Muscle layer of duodenum (tissue), 2 donors: ENCODE measurements at regions not wholly inside any gene's neighbourhood (a gene's known extent, or its start where the extent isn't known, plus 50 kb on each side); places are given as distances from the start of the nearest gene placed in this dataset.
"Not testable (repeated sequence)": the region's sequence is repeated elsewhere in the genome, so short reads cannot be mapped to it uniquely, and the experiment has no call there.

Source experiments
- H3K27ac ChIP-seq: one replicate; pipeline ENCODE4 v1.7.0; 2013; ENCODE audit warnings: mild to moderate bottlenecking, low read length
- H3K27me3 ChIP-seq: one replicate; pipeline ENCODE4 v1.7.0; 2013; ENCODE audit warnings: low read depth, mild to moderate bottlenecking, control low read depth, low read length
- H3K36me3 ChIP-seq, 2 donors: one replicate each; pipeline ENCODE4 v1.7.0; 2013; ENCODE audit warnings: low read length in 2 of 2, control low read depth in 1 of 2, mild to moderate bottlenecking in 1 of 2; ENCODE audit not compliant: insufficient read depth in 2 of 2, control insufficient read depth in 1 of 2
- H3K4me1 ChIP-seq, 2 donors: one replicate each; pipeline ENCODE4 v1.7.0; 2013; ENCODE audit warnings: low read length in 2 of 2, mild to moderate bottlenecking in 2 of 2, control low read depth in 1 of 2, moderate library complexity in 1 of 2; ENCODE audit not compliant: insufficient read depth in 2 of 2, control insufficient read depth in 1 of 2
- H3K4me3 ChIP-seq, 2 donors: one replicate each; pipeline ENCODE4 v1.7.0; 2013; ENCODE audit warnings: low read length in 2 of 2, low read depth in 1 of 2, mild to moderate bottlenecking in 1 of 2
- H3K9me3 ChIP-seq, 2 donors: one replicate each; pipeline ENCODE4 v1.7.0; 2013; ENCODE audit warnings: low read length in 2 of 2, control low read depth in 1 of 2, mild to moderate bottlenecking in 1 of 2; ENCODE audit not compliant: control insufficient read depth in 1 of 2
- donor health status: healthy.

- Histone ChIP-seq H3K4me1 (no peaks in the 10 kb centered on the region), H3K9me3 (no peaks in the 10 kb centered on the region), H3K27me3 (no peaks in the 10 kb centered on the region), H3K27ac (no peak overlapping the region), H3K4me3 (no peak overlapping the region), H3K36me3 (no peaks in the 10 kb centered on the region)
Observed at GRCh38 chr1:187063271-187063670, 234.5 kb downstream of the PLA2G4A start.

- no peaks in the 10 kb centered on the region for H3K27me3 ChIP-seq
- no peaks in the 10 kb centered on the region for H3K36me3 ChIP-seq
- no peak overlapping the region for H3K4me3 ChIP-seq
- no peak overlapping the region for H3K27ac ChIP-seq
- no peaks in the 10 kb centered on the region for H3K4me1 ChIP-seq
- H3K9me3 ChIP-seq = no peaks in the 10 kb centered on the region
Observed at GRCh38 chr1:187067160-187067559, 238.4 kb downstream of the PLA2G4A start.

- Histone ChIP-seq H3K9me3 (peaks cover 0 to 4% of the 10 kb centered on the region in 2 donors), H3K27ac (no peak overlapping the region), H3K4me3 (no peak overlapping the region), H3K36me3 (no peaks in the 10 kb centered on the region), H3K4me1 (no peaks in the 10 kb centered on the region), H3K27me3 (no peaks in the 10 kb centered on the region)
Observed at GRCh38 chr1:187070076-187070475, 241.3 kb downstream of the PLA2G4A start.

- H3K27me3 ChIP-seq, H3K27ac ChIP-seq, H3K36me3 ChIP-seq, H3K4me1 ChIP-seq, H3K9me3 ChIP-seq, H3K4me3 ChIP-seq: not testable (repeated sequence)
Observed at GRCh38 chr1:187072262-187073034, 243.7 kb downstream of the PLA2G4A start.

GRCh38 chr1:187073035-187073560 lies 244.3 kb downstream of the PLA2G4A start:
- not testable (repeated sequence) for H3K36me3 ChIP-seq, H3K27ac ChIP-seq, H3K4me1 ChIP-seq, H3K9me3 ChIP-seq, H3K27me3 ChIP-seq, H3K4me3 ChIP-seq

- H3K27me3 ChIP-seq, H3K4me3 ChIP-seq, H3K36me3 ChIP-seq, H3K27ac ChIP-seq, H3K4me1 ChIP-seq, H3K9me3 ChIP-seq: not testable (repeated sequence)
Observed at GRCh38 chr1:187073634-187074245, 245.0 kb downstream of the PLA2G4A start.

GRCh38 chr1:187074445-187075048 lies 245.8 kb downstream of the PLA2G4A start:
- H3K4me3 ChIP-seq = no peak overlapping the region
- H3K9me3 ChIP-seq = peaks cover 0 to 4% of the 10 kb centered on the region in 2 donors
- no peaks in the 10 kb centered on the region for H3K4me1 ChIP-seq
- H3K36me3 ChIP-seq = no peaks in the 10 kb centered on the region
- H3K27ac ChIP-seq = no peak overlapping the region
- no peaks in the 10 kb centered on the region for H3K27me3 ChIP-seq

GRCh38 chr1:187076922-187077321 lies 248.2 kb downstream of the PLA2G4A start:
- no peak overlapping the region for H3K4me3 ChIP-seq
- no peaks in the 10 kb centered on the region for H3K36me3 ChIP-seq
- peaks cover 0 to 4% of the 10 kb centered on the region in 2 donors for H3K9me3 ChIP-seq
- H3K27ac ChIP-seq = no peak overlapping the region
- no peaks in the 10 kb centered on the region for H3K27me3 ChIP-seq
- H3K4me1 ChIP-seq = no peaks in the 10 kb centered on the region

- no peaks in the 10 kb centered on the region for H3K36me3 ChIP-seq
- H3K4me3 ChIP-seq = no peak overlapping the region
Observed at GRCh38 chr1:187078321-187078720, 249.6 kb downstream of the PLA2G4A start.

GRCh38 chr1:187078916-187079315 lies 250.2 kb downstream of the PLA2G4A start:
- Histone ChIP-seq H3K27ac (no peak overlapping the region), H3K9me3 (peaks cover 0 to 4% of the 10 kb centered on the region in 2 donors), H3K27me3 (no peaks in the 10 kb centered on the region), H3K4me1 (no peaks in the 10 kb centered on the region), H3K4me3 (no peak overlapping the region), H3K36me3 (no peaks in the 10 kb centered on the region)

More at GRCh38 chr1:187078321-187078720, 249.6 kb downstream of the PLA2G4A start:
- Histone ChIP-seq H3K27me3 (no peaks in the 10 kb centered on the region), H3K27ac (no peak overlapping the region), H3K9me3 (peaks cover 0 to 4% of the 10 kb centered on the region in 2 donors), H3K4me1 (no peaks in the 10 kb centered on the region)

- Histone ChIP-seq H3K4me1 (no peaks in the 10 kb centered on the region), H3K4me3 (no peak overlapping the region), H3K36me3 (no peaks in the 10 kb centered on the region), H3K27ac (no peak overlapping the region), H3K9me3 (peaks cover 0 to 4% of the 10 kb centered on the region in 2 donors), H3K27me3 (no peaks in the 10 kb centered on the region)
Observed at GRCh38 chr1:187079330-187079729, 250.6 kb downstream of the PLA2G4A start.
